ENCODE measurements at regions not wholly inside any gene's neighbourhood (a gene's known extent, or its start where the extent isn't known, plus 50 kb on each side); places are given as distances from the start of the nearest gene placed in this dataset.
"Not testable (repeated sequence)": the region's sequence is repeated elsewhere in the genome, so short reads cannot be mapped to it uniquely, and the experiment has no call there.

DNA sequence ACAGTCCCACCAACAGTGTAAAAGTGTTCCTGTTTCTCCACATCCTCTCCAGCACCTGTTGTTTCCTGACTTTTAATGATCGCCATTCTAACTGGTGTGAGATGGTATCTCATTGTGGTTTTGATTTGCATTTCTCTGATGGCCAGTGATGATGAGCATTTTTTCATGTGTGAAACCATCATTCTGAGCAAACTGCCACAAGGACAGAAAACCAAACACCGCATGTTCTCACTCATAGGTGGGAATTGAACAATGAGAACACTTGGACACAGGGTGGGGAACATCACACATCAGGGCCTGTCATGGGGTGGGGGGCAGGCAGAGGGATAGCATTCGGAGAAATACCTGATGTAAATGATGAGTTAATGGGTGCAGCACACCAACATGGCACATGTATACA, 240.8 kb downstream of the FAT3 start:
- DNase-seq (ENCODE audit: extremely low read depth, low read depth): not testable (repeated sequence)

- no peak for DNase-seq (ENCODE audit: extremely low read depth, low read depth)
Observed at GRCh38 chr11:92473736-92474135, 249.1 kb downstream of the FAT3 start.

- no peak for DNase-seq (ENCODE audit: extremely low read depth, low read depth)
Observed at GRCh38 chr11:92475316-92475715, 250.7 kb downstream of the FAT3 start.

DNA sequence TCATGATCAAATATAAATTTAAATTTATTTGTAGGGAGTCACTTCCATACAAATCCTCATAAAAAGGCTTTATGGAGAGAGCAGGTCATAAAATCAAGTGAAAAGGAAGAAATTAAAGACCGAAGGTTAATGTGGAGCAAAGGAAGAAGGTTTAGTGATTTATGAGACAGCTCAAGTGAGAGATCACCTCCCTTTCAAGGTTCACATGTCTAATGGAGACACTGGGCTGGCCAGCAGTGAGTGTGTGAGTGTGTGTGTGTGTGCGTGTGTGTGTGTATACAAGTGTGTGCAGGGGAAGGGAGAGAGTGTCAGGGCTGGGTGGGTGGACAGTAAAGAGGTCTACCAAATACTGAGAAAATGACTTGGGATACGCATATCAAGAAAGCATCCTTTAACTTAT, 251.2 kb downstream of the FAT3 start:
- no peak for DNase-seq (ENCODE audit: extremely low read depth, low read depth)

- DNase-seq (ENCODE audit: extremely low read depth, low read depth): no peak
Observed at GRCh38 chr11:92477686-92478085, 253.1 kb downstream of the FAT3 start.

DNA sequence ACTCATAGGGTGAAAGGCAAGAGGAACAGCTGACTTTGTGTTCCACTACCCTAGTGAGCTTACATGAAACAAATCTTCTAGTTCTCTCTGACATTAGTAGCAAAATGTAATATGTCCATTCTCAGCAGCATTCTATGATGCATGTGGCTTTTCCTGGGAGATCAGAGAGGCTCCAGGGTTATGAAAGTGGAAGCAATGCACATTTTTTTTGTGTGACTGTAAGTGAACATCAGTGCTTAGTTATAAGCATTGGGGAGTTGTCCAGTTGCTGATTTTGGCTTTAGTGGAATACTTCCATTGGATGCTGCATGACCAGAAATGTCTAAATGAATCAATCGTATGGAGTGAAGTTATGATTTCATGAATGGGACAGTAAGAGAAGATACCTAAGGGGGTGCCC, 255.9 kb downstream of the FAT3 start:
- DNase-seq (ENCODE audit: extremely low read depth, low read depth): no peak

GRCh38 chr11:92482492-92483060, 258.0 kb downstream of the FAT3 start:
- no peak for DNase-seq (ENCODE audit: extremely low read depth, low read depth)

GRCh38 chr11:92484570-92484969, 260.0 kb downstream of the FAT3 start:
- DNase-seq (ENCODE audit: extremely low read depth, low read depth): no peak

- no peak for DNase-seq (ENCODE audit: extremely low read depth, low read depth)
Observed at GRCh38 chr11:92489826-92490399, 265.3 kb downstream of the FAT3 start.

GRCh38 chr11:92492372-92492771, 267.8 kb downstream of the FAT3 start:
- DNase-seq (ENCODE audit: extremely low read depth, low read depth): no peak

DNA sequence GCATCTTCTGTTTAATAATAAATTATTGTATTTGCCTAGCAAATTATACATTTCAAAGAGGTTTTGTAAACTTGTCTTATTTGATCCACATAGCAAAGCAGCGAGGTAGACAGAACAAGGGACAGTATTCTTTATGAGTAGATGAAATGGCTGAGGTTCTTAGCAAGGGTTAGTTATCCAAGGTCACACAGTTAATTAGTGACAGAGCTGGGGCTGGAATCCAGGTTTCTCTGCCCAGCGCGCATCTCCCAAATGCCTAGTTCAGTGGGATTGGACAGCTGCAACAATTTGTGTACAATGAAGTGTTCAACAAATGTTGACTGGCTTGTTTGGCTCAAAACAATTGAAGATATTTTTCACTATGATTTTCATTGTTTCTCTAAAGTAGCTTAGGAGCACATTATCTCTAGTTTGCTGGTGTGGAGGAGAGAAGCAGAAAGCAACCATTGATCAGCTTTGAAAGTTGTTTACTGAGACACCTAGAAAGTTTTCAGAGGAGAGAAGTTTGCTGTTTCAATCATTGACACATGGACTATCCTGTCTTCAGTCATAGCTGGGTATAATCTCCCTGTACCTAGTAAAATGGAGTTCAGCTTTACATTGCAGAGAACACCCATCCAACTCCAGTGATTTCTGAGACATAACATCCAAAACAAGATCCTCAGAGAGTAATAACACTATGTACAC, 270.6 kb downstream of the FAT3 start:
- DNase-seq (ENCODE audit: extremely low read depth, low read depth): no peak

- DNase-seq (ENCODE audit: extremely low read depth, low read depth): no peak
Observed at GRCh38 chr11:92500453-92500852, 275.8 kb downstream of the FAT3 start.

- no peak for DNase-seq (ENCODE audit: extremely low read depth, low read depth)
Observed at GRCh38 chr11:92501066-92501739, 276.6 kb downstream of the FAT3 start.

- DNase-seq (ENCODE audit: extremely low read depth, low read depth): no peak
Observed at GRCh38 chr11:92504004-92504403, 279.4 kb downstream of the FAT3 start.

- no peak for DNase-seq (ENCODE audit: extremely low read depth, low read depth)
Observed at GRCh38 chr11:92504534-92504933, 279.9 kb downstream of the FAT3 start.

GRCh38 chr11:92505689-92506088, 281.1 kb downstream of the FAT3 start:
- no peak for DNase-seq (ENCODE audit: extremely low read depth, low read depth)

GRCh38 chr11:92506809-92507336, 282.3 kb downstream of the FAT3 start:
- DNase-seq (ENCODE audit: extremely low read depth, low read depth): no peak

DNA sequence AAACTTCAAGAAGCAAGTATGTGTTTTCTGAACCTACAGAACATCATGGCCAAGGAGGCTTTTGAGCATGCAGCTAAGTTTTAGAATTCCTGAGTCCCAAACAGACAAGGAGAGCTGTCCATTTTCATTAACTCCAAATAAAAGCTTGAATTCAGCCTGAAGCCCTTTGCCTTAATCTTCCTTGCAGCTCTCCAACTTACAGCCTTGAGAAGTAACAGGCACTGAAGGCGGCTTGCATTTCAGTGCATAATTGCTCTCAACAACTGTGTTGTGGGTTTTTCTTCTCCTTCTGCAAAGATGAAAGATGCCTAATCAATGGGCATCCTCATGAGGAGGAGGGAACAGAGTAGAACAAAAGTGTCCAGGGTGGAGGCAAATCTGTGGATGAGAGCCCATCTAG, 286.0 kb downstream of the FAT3 start:
- DNase-seq (ENCODE audit: extremely low read depth, low read depth): no peak

DNA sequence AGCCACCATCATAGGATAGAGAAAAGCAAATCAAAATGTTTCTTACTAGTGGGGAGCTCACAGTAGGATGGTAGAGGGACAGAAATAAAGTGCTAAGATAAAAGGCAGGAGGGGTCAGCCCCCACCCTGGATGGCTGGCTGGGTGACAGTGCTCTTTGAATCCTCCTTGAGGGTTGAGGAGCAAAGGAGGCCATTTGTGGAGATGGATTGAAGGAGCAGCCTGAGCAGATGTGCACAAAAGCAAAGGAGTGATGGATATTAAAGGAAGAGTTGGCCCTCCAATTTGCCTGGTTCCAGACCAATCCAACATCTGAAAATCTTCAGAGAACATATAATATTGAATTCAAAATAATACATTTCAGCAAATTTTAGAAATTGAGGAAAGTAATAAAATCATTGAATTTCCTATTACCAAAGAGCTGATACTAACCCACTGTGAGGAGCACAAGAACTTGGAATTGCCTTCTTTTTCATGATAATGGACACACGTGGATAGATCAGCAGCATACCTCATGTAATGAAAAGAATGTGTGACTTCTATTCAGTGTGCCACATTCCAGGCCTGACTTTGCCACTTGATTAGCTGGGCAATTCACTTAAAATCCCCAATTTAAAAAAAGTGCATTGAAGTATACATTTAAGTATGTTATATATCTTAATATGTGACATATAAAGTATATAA, 287.0 kb downstream of the FAT3 start:
- DNase-seq (ENCODE audit: extremely low read depth, low read depth): no peak

DNA sequence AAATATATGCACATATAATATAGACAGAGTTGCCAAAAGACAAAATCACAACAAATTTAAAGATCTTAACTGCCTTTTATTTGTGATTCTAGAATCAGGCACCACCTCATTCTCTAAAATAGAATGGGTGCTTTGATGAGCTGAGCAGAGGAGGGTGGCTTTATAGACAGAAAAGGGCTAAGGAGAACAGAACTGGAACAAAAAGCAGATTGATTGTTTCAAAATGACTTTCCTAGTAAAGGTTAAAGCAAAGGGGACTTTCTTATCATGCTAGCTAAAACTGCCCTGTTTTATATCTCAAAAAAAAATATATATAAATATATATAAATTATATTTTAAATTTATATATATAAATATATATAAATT, 287.6 kb downstream of the FAT3 start:
- DNase-seq (ENCODE audit: extremely low read depth, low read depth): no peak

- DNase-seq (ENCODE audit: extremely low read depth, low read depth): no peak
Observed at GRCh38 chr11:92523611-92524010, 299.0 kb downstream of the FAT3 start.

All from NCI-H460 (cell line).